Lung (tissue), 11 donors: ENCODE measurements at regions not wholly inside any gene's neighbourhood (a gene's known extent, or its start where the extent isn't known, plus 50 kb on each side); places are given as distances from the start of the nearest gene placed in this dataset.

Experiments used
- ATAC-seq: fragments of 200-7000 bp; cut with Tn5 transposase; one replicate; pipeline ENCODE4 v1.9.1; 2020; ENCODE audit warnings: moderate number of reproducible peaks; ENCODE audit not compliant: insufficient read depth, low FRiP score
- DNase-seq, 3 donors: peaks; one replicate each; pipeline ENCODE4 v3.0.0-alpha.2; 2013 to 2017
- H3K27ac ChIP-seq, 2 donors: one replicate each; pipeline ENCODE4 v1.5.1; 2013; ENCODE audit warnings: mild to moderate bottlenecking in 2 of 2, moderate library complexity in 2 of 2, control low read depth in 1 of 2, inconsistent platforms in 1 of 2, low read depth in 1 of 2, low read length in 1 of 2
- H3K27me3 ChIP-seq, 3 donors: one replicate each; pipeline ENCODE4 v1.5.1; 2013; ENCODE audit warnings: low read length in 2 of 3; ENCODE audit not compliant: control insufficient read depth in 3 of 3, insufficient read depth in 3 of 3
- H3K36me3 ChIP-seq, 4 donors: one replicate each; pipeline ENCODE4 v1.5.1; 2013; ENCODE audit warnings: low read length in 4 of 4, mild to moderate bottlenecking in 1 of 4, moderate library complexity in 1 of 4; ENCODE audit not compliant: control insufficient read depth in 4 of 4, insufficient read depth in 4 of 4
- H3K4me1 ChIP-seq, 5 donors: one replicate each; pipeline ENCODE4 v1.5.1; 2013; ENCODE audit warnings: low read length in 5 of 5, mild to moderate bottlenecking in 2 of 5, moderate library complexity in 1 of 5; ENCODE audit not compliant: control insufficient read depth in 5 of 5, insufficient read depth in 5 of 5
- H3K4me3 ChIP-seq: one replicate; pipeline ENCODE4 v1.5.1; 2013; ENCODE audit warnings: mild to moderate bottlenecking, control low read depth, moderate library complexity
- H3K9ac ChIP-seq, 2 donors: one replicate each; pipeline ENCODE4 v1.5.1; 2013; ENCODE audit warnings: low read length in 2 of 2, control low read depth in 1 of 2; ENCODE audit not compliant: insufficient read depth in 1 of 2
- H3K9me3 ChIP-seq, 4 donors: one replicate each; pipeline ENCODE4 v1.5.1; 2013; ENCODE audit warnings: low read length in 3 of 4, mild to moderate bottlenecking in 1 of 4, moderate library complexity in 1 of 4; ENCODE audit not compliant: control insufficient read depth in 4 of 4, insufficient read depth in 3 of 4
- CTCF ChIP-seq: IDR thresholded peaks from 2 replicates; pipeline ENCODE4 v1.5.1; 2012; ENCODE audit warnings: mild to moderate bottlenecking; ENCODE audit errors: control extremely low read depth, extremely low read depth
- WGBS, 2 donors: extraction: QIAGEN DNeasy Blood & Tissue Kit; methylation state at CpG; one replicate each; pipeline ENCODE4 v1.1.7; 2013; 5-methylcytosine and 5-hydroxymethylcytosine counted together
- donor health status: control.
- donor health status: control.
- donor health status: Bipolar disorder and iron deficiency.
- donor health status: healthy.
- donor health status: DM: yes; HTN: yes; CAD: no.

DNA sequence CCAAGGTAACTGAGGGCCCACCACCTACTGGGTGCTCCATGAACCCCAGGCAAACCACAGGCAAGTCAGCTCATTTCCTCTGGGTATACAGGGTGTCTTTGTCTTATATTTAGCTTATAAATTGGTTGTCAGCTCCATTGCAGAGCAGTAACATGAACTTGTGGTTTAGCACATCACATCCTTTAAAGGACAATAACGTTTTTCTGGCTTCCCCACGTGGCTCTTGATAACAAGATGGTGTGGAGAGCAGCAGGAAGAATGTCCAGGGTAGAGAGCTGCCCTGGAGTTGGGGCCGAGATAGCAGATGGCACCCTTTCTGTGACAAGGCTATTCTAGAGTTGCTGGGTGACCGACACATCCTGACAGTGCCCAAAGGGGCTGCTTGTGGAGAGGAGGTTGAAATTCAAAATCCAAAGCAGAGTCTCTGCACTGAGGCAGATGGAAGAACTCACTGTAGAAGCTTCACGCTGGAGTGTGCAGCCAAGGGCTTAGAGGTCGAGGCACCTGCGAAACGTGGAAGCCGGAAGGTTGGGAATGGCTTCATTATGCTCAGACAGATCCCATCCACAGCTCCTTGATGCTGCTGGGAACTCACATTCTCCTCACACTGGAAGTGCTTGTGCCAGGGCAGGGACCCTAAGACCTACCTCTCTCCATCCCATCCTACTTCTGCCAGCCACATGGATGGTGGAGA is 133.0 kb upstream of the FRY start:
- DNase-seq = no peak
- Histone ChIP-seq H3K9me3 (peaks cover 0 to 2% (median 0%) of the 10 kb centered on the region in 4 donors), H3K27me3 (no peaks in the 10 kb centered on the region), H3K4me1 (peaks cover 0 to 9% (median 3%) of the 10 kb centered on the region in 5 donors), H3K4me3 (no peak overlapping the region), H3K9ac (no peak overlapping the region), H3K36me3 (no peaks in the 10 kb centered on the region), H3K27ac (no peak overlapping the region)
- TF ChIP-seq CTCF = no peak
- ATAC-seq = no peak
- WGBS, 2 donors = 64 to 73% methylated on average over 9 of the region's 9 CpGs

- no peaks in the 10 kb centered on the region for H3K36me3 ChIP-seq
- H3K27me3 ChIP-seq = peaks cover 0 to 4% (median 0%) of the 10 kb centered on the region in 3 donors
- ATAC-seq (no peak), DNase-seq (no peak)
- no peak overlapping the region for H3K9ac ChIP-seq
- peaks cover 0 to 4% (median 0%) of the 10 kb centered on the region in 5 donors for H3K4me1 ChIP-seq
- WGBS, 2 donors = 90 to 96% methylated on average over 2 of the region's 2 CpGs
- peaks cover 0 to 2% (median 0%) of the 10 kb centered on the region in 4 donors for H3K9me3 ChIP-seq
- H3K27ac ChIP-seq = no peak overlapping the region
- no peak overlapping the region for H3K4me3 ChIP-seq
- TF ChIP-seq CTCF = no peak
These were observed 129.6 kb upstream of the FRY start for GRCh38 chr13:31901985-31902384.

GRCh38 chr13:31903111-31903815 is 128.3 kb upstream of the FRY start:
- TF ChIP-seq CTCF = no peak
- peaks cover 0 to 2% (median 0%) of the 10 kb centered on the region in 4 donors for H3K9me3 ChIP-seq
- H3K36me3 ChIP-seq = no peaks in the 10 kb centered on the region
- peaks cover 0 to 4% (median 0%) of the 10 kb centered on the region in 3 donors for H3K27me3 ChIP-seq
- H3K9ac ChIP-seq = no peak overlapping the region
- no peak overlapping the region for H3K4me3 ChIP-seq
- ATAC-seq (no peak), DNase-seq (no peak)
- 52 to 67% methylated on average over 7 of the region's 7 CpGs for WGBS, 2 donors
- peaks cover 0 to 7% (median 0%) of the 10 kb centered on the region in 5 donors for H3K4me1 ChIP-seq
- H3K27ac ChIP-seq = no peak overlapping the region
